ENCODE measurements at regions not wholly inside any gene's neighbourhood (a gene's known extent, or its start where the extent isn't known, plus 50 kb on each side); places are given as distances from the start of the nearest gene placed in this dataset.

DNA sequence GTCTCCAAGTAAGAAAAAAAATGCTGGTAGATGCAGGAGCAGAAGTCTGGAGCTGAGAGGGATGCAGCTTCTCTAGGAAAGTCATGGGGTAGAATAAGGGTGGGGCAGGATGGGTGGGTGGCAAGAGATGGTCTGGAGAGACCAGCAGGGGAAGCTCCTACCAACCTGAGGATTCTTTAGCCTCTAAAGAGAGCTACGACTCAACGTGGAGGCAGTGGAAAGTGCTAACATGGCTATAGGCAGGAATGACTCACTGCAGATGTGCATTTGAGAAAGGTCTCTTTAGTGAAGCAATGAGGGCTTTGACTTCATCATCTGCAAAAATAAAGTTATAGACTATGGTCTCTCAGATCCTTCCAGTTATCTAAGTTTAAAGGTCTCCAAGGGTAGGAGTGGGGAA is 722.8 kb upstream of the RAB6C start:
- Histone ChIP-seq H3K4me2 (no peak overlapping the region), H3K9ac (no peak overlapping the region), H3K4me3 (IDR thresholded peaks at IDR 0.05; ENCODE audit: insufficient read depth, low read depth, low read length) (no peak overlapping the region), H2AFZ (ENCODE audit: low read depth) (no peak overlapping the region), H3K4me1 (ENCODE audit: low read depth, poor library complexity, severe bottlenecking) (no peaks in the 10 kb centered on the region), H3K27me3 (ENCODE audit: insufficient read depth, low read depth) (no peaks in the 10 kb centered on the region), H3K27ac (no peak overlapping the region), H4K20me1 (ENCODE audit: insufficient read depth) (no peaks in the 10 kb centered on the region), H3K79me2 (ENCODE audit: insufficient read depth, low read depth) (no peaks in the 10 kb centered on the region), H3K36me3 (ENCODE audit: insufficient read depth) (no peaks in the 10 kb centered on the region)
- TF ChIP-seq, protein P1, sequence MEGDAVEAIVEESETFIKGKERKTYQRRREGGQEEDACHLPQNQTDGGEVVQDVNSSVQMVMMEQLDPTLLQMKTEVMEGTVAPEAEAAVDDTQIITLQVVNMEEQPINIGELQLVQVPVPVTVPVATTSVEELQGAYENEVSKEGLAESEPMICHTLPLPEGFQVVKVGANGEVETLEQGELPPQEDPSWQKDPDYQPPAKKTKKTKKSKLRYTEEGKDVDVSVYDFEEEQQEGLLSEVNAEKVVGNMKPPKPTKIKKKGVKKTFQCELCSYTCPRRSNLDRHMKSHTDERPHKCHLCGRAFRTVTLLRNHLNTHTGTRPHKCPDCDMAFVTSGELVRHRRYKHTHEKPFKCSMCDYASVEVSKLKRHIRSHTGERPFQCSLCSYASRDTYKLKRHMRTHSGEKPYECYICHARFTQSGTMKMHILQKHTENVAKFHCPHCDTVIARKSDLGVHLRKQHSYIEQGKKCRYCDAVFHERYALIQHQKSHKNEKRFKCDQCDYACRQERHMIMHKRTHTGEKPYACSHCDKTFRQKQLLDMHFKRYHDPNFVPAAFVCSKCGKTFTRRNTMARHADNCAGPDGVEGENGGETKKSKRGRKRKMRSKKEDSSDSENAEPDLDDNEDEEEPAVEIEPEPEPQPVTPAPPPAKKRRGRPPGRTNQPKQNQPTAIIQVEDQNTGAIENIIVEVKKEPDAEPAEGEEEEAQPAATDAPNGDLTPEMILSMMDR (conservative IDR thresholded peaks at IDR 0.05; ENCODE audit: low read depth, low read length) = no peak

DNA sequence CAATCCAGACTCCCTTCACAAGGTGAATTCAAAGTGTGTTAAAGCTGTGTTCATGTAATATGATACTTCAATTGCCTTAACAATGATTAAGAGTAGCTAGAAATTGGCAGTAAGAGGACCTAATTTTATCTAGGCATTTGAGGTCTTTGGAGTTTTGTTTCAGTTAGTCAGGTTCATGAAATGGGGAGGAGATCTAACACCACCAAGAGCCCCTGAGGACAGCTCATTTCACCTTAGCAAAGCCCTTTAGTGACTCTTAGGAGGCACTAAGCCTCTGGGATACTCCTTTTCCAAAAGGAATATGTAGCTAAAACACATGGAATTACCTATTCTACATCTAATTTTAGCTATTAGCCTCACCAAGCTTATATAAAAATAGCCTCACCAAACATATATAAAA is 716.5 kb upstream of the RAB6C start:
- Histone ChIP-seq H3K9ac (no peak overlapping the region), H3K27me3 (ENCODE audit: insufficient read depth, low read depth) (no peaks in the 10 kb centered on the region), H3K4me2 (no peak overlapping the region), H3K36me3 (ENCODE audit: insufficient read depth) (no peaks in the 10 kb centered on the region), H2AFZ (ENCODE audit: low read depth) (no peak overlapping the region), H3K4me1 (ENCODE audit: low read depth, poor library complexity, severe bottlenecking) (no peaks in the 10 kb centered on the region), H4K20me1 (ENCODE audit: insufficient read depth) (no peaks in the 10 kb centered on the region), H3K27ac (no peak overlapping the region), H3K79me2 (ENCODE audit: insufficient read depth, low read depth) (no peaks in the 10 kb centered on the region), H3K4me3 (IDR thresholded peaks at IDR 0.05; ENCODE audit: insufficient read depth, low read depth, low read length) (no peak overlapping the region)
- TF ChIP-seq, protein P1 (conservative IDR thresholded peaks at IDR 0.05; ENCODE audit: low read depth, low read length) = no peak

DNA sequence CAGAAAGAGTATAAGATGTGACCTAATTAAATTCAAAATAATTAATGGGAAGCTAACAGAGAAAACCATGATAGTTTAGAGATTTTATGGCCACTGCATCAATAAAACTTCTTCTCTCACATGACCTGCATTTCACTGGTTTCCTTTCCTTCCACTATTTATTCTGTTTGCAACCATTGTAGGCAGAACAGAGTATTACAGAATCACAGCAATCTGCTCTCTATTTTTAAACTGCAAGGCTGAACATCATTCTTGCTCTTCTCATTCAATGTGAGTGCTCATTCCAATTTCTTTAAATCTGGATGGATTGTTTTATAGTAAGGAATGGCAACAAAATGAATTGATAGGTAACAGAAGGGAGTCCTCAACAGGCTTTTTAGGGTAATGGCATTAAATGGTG is 715.5 kb upstream of the RAB6C start:
- Histone ChIP-seq H3K4me1 (ENCODE audit: low read depth, poor library complexity, severe bottlenecking) (no peaks in the 10 kb centered on the region), H3K27ac (no peak overlapping the region), H4K20me1 (ENCODE audit: insufficient read depth) (no peaks in the 10 kb centered on the region), H3K4me2 (no peak overlapping the region), H2AFZ (ENCODE audit: low read depth) (no peak overlapping the region), H3K27me3 (ENCODE audit: insufficient read depth, low read depth) (no peaks in the 10 kb centered on the region), H3K36me3 (ENCODE audit: insufficient read depth) (no peaks in the 10 kb centered on the region), H3K9ac (no peak overlapping the region), H3K79me2 (ENCODE audit: insufficient read depth, low read depth) (no peaks in the 10 kb centered on the region), H3K4me3 (IDR thresholded peaks at IDR 0.05; ENCODE audit: insufficient read depth, low read depth, low read length) (no peak overlapping the region)
- TF ChIP-seq, protein P1 (conservative IDR thresholded peaks at IDR 0.05; ENCODE audit: low read depth, low read length) = no peak

DNA sequence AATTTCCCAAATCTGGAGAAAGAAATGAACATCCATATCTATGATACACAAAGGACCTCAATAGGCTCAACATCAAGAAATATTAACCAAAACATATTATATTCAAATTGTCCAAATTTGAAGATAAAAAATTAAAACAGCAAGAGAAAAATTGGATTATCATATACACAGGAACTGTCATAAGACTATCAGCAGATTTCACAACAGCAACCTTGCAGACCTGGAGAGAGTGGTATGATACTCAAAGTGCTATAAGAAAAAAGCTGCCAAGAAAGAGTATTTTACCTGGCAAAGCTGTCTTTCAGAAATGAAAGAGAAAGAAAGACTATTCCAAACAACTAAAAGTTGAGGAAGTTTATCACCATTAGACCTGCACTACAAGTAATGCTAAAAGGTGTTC is 711.9 kb upstream of the RAB6C start:
- H4K20me1 ChIP-seq (ENCODE audit: insufficient read depth) = no peaks in the 10 kb centered on the region
- no peak overlapping the region for H3K4me3 ChIP-seq (IDR thresholded peaks at IDR 0.05; ENCODE audit: insufficient read depth, low read depth, low read length)
- TF ChIP-seq, protein P1 (conservative IDR thresholded peaks at IDR 0.05; ENCODE audit: low read depth, low read length) = no peak

More for the DNA sequence above, 711.9 kb upstream of the RAB6C start:
- H3K27ac ChIP-seq = no peak overlapping the region
- no peaks in the 10 kb centered on the region for H3K79me2 ChIP-seq (ENCODE audit: insufficient read depth, low read depth)
- H3K27me3 ChIP-seq (ENCODE audit: insufficient read depth, low read depth) = no peaks in the 10 kb centered on the region
- H3K36me3 ChIP-seq (ENCODE audit: insufficient read depth) = no peaks in the 10 kb centered on the region
- H2AFZ ChIP-seq (ENCODE audit: low read depth) = no peak overlapping the region
- H3K4me1 ChIP-seq (ENCODE audit: low read depth, poor library complexity, severe bottlenecking) = no peaks in the 10 kb centered on the region
- H3K4me2 ChIP-seq = no peak overlapping the region
- H3K9ac ChIP-seq = no peak overlapping the region

All from KMS-11 (cell line).